Coronary artery (tissue), 2 donors: ENCODE measurements at regions not wholly inside any gene's neighbourhood (a gene's known extent, or its start where the extent isn't known, plus 50 kb on each side); places are given as distances from the start of the nearest gene placed in this dataset.

ENCODE experiments used
- DNase-seq: peaks from one replicate; pipeline ENCODE4 v3.0.0-alpha.2; 2017; ENCODE audit warnings: low spot score
- H3K27ac ChIP-seq, 2 donors: fragments of 200-600 bp; sonication (generic); one replicate each; pipeline ENCODE4 v1.5.1; 2016 to 2019
- H3K4me3 ChIP-seq: fragments of 200-600 bp; sonication (generic); 2 replicates; pipeline ENCODE4 v1.5.1; 2016; ENCODE audit warnings: mild to moderate bottlenecking, moderate library complexity
- CTCF ChIP-seq: fragments of 200-600 bp; sonication (generic); IDR thresholded peaks from one replicate; pipeline ENCODE4 v1.5.1; 2019; ENCODE audit warnings: antibody characterized with exemption

- TF ChIP-seq CTCF, result no peak
- Histone ChIP-seq H3K27ac (no peak overlapping the region), H3K4me3 (no peak overlapping the region)
- DNase-seq, result no peak
Observed at GRCh38 chr5:98603456-98603855, 170.0 kb upstream of the RGMB start.

- Histone ChIP-seq H3K4me3 (no peak overlapping the region), H3K27ac (no peak overlapping the region)
- no peak for TF ChIP-seq CTCF
- no peak for DNase-seq
Observed at GRCh38 chr5:98604301-98604700, 169.2 kb upstream of the RGMB start.

- TF ChIP-seq CTCF, result no peak
- no peak overlapping the region for H3K27ac ChIP-seq
- no peak for DNase-seq
- no peak overlapping the region for H3K4me3 ChIP-seq
Observed at GRCh38 chr5:98604721-98605425, 168.6 kb upstream of the RGMB start.

GRCh38 chr5:98605426-98605825, 168.0 kb upstream of the RGMB start:
- no peak for DNase-seq
- TF ChIP-seq CTCF, result no peak
- H3K27ac ChIP-seq, result no peak overlapping the region
- no peak overlapping the region for H3K4me3 ChIP-seq

- no peak for TF ChIP-seq CTCF
- Histone ChIP-seq H3K27ac (no peak overlapping the region), H3K4me3 (no peak overlapping the region)
- DNase-seq, result no peak
Observed at GRCh38 chr5:98606961-98607360, 166.5 kb upstream of the RGMB start.

GRCh38 chr5:98608052-98608451, 165.4 kb upstream of the RGMB start:
- TF ChIP-seq CTCF, result no peak
- no peak overlapping the region for H3K4me3 ChIP-seq
- H3K27ac ChIP-seq, result no peak overlapping the region
- DNase-seq, result no peak

- TF ChIP-seq CTCF, result no peak
- no peak for DNase-seq
- Histone ChIP-seq H3K27ac (no peak overlapping the region), H3K4me3 (no peak overlapping the region)
Observed at GRCh38 chr5:98614341-98614740, 159.1 kb upstream of the RGMB start.
